ENCODE measurements at regions not wholly inside any gene's neighbourhood (a gene's known extent, or its start where the extent isn't known, plus 50 kb on each side); places are given as distances from the start of the nearest gene placed in this dataset.

GRCh38 chr10:10513898-10514297 is 503.8 kb upstream of the CELF2 start:
- no peak for TF ChIP-seq POLR2A (IDR thresholded peaks at IDR 0.05; ENCODE audit: borderline replicate concordance, extremely low read depth, insufficient read depth, insufficient read length)
- TF ChIP-seq CTCF (IDR thresholded peaks at IDR 0.05 in 2 of 3, conservative IDR thresholded peaks at IDR 0.05 in 1 of 3; ENCODE audit: borderline replicate concordance in 1 of 3, insufficient read depth in 1 of 3, low read depth in 2 of 3, low read length in 2 of 3), result no peak
- TF ChIP-seq ZBTB33 (IDR thresholded peaks at IDR 0.05; ENCODE audit: extremely low read depth, insufficient replicate concordance, low read length), result no peak
- TF ChIP-seq REST (IDR thresholded peaks at IDR 0.05; ENCODE audit: low read depth), result no peak
- no peak for TF ChIP-seq ZFX (IDR thresholded peaks at IDR 0.05)
- TF ChIP-seq MAX (IDR thresholded peaks at IDR 0.05), result no peak
- no peak for TF ChIP-seq RAD21 (IDR thresholded peaks at IDR 0.05; ENCODE audit: low read depth)
- no peak for TF ChIP-seq SIN3A (IDR thresholded peaks at IDR 0.05; ENCODE audit: low read depth)

Measured in HCT116 (cell line).